Upper lobe of left lung (tissue), 4 donors: ENCODE measurements at regions not wholly inside any gene's neighbourhood (a gene's known extent, or its start where the extent isn't known, plus 50 kb on each side); places are given as distances from the start of the nearest gene placed in this dataset.

Experiments used
- EP300 ChIP-seq, 4 donors: sonication (generic); formaldehyde crosslinking; IDR thresholded peaks; one replicate each; pipeline ENCODE4 v1.5.1; 2017; ENCODE audit warnings: antibody characterized with exemption in 4 of 4, control low read depth in 2 of 4
- POLR2A ChIP-seq, 4 donors: fragments of 450-650 bp; IDR thresholded peaks; one replicate each; pipeline ENCODE4 v1.5.1; 2016 to 2017; ENCODE audit warnings: antibody characterized with exemption in 4 of 4, mild to moderate bottlenecking in 2 of 4
- POLR2AphosphoS5 ChIP-seq, 2 donors: sonication (generic); formaldehyde crosslinking; IDR thresholded peaks; one replicate each; pipeline ENCODE4 v1.5.1; 2017; ENCODE audit warnings: antibody characterized with exemption in 2 of 2
- TF ChIP-seq, protein P1 (sequence below), 6 experiments: fragments of 450-650 bp in 4 of 6; fragments of 200-600 bp in 2 of 6; sonication (generic) in 2 of 6; IDR thresholded peaks; one replicate each; pipeline ENCODE4 v1.5.1; 2016 to 2019; ENCODE audit warnings: antibody characterized with exemption in 6 of 6

DNA sequence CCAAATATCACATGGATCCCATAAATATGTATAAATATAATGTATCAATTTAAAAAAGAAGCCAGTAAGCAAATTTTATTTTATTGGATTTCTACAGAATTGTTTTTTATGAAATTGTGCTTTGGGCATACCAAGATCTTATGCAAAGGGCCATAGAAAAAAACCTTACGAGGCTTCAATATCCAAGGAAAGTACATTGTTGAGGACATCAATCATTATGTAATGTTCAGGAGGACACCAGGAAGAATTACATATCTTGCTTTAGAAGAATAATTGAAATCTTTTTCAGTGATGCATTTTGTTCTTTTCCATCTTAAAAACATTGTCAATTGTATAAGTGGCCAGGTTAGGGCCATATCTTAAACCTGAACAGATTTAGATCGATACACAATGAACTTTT lies 187.8 kb upstream of the GAS1 start:
- TF ChIP-seq, protein P1, sequence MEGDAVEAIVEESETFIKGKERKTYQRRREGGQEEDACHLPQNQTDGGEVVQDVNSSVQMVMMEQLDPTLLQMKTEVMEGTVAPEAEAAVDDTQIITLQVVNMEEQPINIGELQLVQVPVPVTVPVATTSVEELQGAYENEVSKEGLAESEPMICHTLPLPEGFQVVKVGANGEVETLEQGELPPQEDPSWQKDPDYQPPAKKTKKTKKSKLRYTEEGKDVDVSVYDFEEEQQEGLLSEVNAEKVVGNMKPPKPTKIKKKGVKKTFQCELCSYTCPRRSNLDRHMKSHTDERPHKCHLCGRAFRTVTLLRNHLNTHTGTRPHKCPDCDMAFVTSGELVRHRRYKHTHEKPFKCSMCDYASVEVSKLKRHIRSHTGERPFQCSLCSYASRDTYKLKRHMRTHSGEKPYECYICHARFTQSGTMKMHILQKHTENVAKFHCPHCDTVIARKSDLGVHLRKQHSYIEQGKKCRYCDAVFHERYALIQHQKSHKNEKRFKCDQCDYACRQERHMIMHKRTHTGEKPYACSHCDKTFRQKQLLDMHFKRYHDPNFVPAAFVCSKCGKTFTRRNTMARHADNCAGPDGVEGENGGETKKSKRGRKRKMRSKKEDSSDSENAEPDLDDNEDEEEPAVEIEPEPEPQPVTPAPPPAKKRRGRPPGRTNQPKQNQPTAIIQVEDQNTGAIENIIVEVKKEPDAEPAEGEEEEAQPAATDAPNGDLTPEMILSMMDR (IDR thresholded peaks at IDR 0.05): no peak
- TF ChIP-seq POLR2A (IDR thresholded peaks at IDR 0.05) (no peak), POLR2AphosphoS5 (IDR thresholded peaks at IDR 0.05) (no peak), EP300 (IDR thresholded peaks at IDR 0.05) (no peak)
